Central memory CD8-positive, alpha-beta T cell (primary cell): ENCODE measurements at regions not wholly inside any gene's neighbourhood (a gene's known extent, or its start where the extent isn't known, plus 50 kb on each side); places are given as distances from the start of the nearest gene placed in this dataset.
"Not testable (repeated sequence)": the region's sequence is repeated elsewhere in the genome, so short reads cannot be mapped to it uniquely, and the experiment has no call there.

Experiments used
- ATAC-seq: fragments of 150-1000 bp; cut with Tn5 transposase; replicated peaks from 2 replicates; pipeline ENCODE4 v1.10.0; 2022; ENCODE audit warnings: mild to moderate bottlenecking, moderate FRiP score, moderate number of reproducible peaks; ENCODE audit not compliant: poor library complexity, severe bottlenecking; ENCODE audit errors: extremely low read depth
- DNase-seq, 2 donors: peaks; one replicate each; pipeline ENCODE4 v3.0.0; 2021; ENCODE audit warnings: low spot score in 2 of 2
- H3K27ac Mint-ChIP-seq: one replicate; pipeline ENCODE4 v1.8.0; 2022; ENCODE audit warnings: low read depth, mild to moderate bottlenecking, moderate library complexity, mixed read lengths
- H3K27me3 Mint-ChIP-seq: one replicate; pipeline ENCODE4 v1.8.0; 2022; ENCODE audit warnings: mixed read lengths
- H3K36me3 Mint-ChIP-seq: one replicate; pipeline ENCODE4 v1.8.0; 2022; ENCODE audit warnings: mild to moderate bottlenecking, moderate library complexity, mixed read lengths; ENCODE audit not compliant: insufficient read depth
- H3K4me1 Mint-ChIP-seq: one replicate; pipeline ENCODE4 v1.8.0; 2022; ENCODE audit warnings: mixed read lengths
- H3K4me3 Mint-ChIP-seq: one replicate; pipeline ENCODE4 v1.8.0; 2022; ENCODE audit warnings: mild to moderate bottlenecking, moderate library complexity, mixed read lengths
- H3K9me3 Mint-ChIP-seq: one replicate; pipeline ENCODE4 v1.8.0; 2022; ENCODE audit warnings: mixed read lengths

GRCh38 chr7:57198801-57199200, 66.6 kb upstream of the ZNF479 start:
- H3K27me3 Mint-ChIP-seq, result no peaks in the 10 kb centered on the region
- H3K4me3 Mint-ChIP-seq, result no peak overlapping the region
- DNase-seq, result no peak
- ATAC-seq, result no peak
- no peaks in the 10 kb centered on the region for H3K4me1 Mint-ChIP-seq
- no peaks in the 10 kb centered on the region for H3K9me3 Mint-ChIP-seq
- H3K27ac Mint-ChIP-seq, result no peak overlapping the region
- H3K36me3 Mint-ChIP-seq, result no peaks in the 10 kb centered on the region

GRCh38 chr7:57199252-57199651, 67.0 kb upstream of the ZNF479 start:
- Mint-ChIP-seq H3K27ac (no peak overlapping the region), H3K9me3 (no peaks in the 10 kb centered on the region), H3K4me3 (no peak overlapping the region), H3K4me1 (no peaks in the 10 kb centered on the region), H3K36me3 (no peaks in the 10 kb centered on the region), H3K27me3 (no peaks in the 10 kb centered on the region)
- no peak for DNase-seq
- no peak for ATAC-seq

- Mint-ChIP-seq H3K27ac (no peak overlapping the region), H3K4me3 (no peak overlapping the region), H3K9me3 (peaks cover 3% of the 10 kb centered on the region), H3K27me3 (no peaks in the 10 kb centered on the region), H3K4me1 (no peaks in the 10 kb centered on the region), H3K36me3 (no peaks in the 10 kb centered on the region)
- no peak for DNase-seq
- no peak for ATAC-seq
Measured at GRCh38 chr7:57201021-57201894, 69.0 kb upstream of the ZNF479 start.

GRCh38 chr7:57201895-57202210, 69.6 kb upstream of the ZNF479 start:
- ATAC-seq (no peak), DNase-seq (no peak)
- Mint-ChIP-seq H3K27me3 (no peaks in the 10 kb centered on the region), H3K36me3 (no peaks in the 10 kb centered on the region), H3K4me1 (no peaks in the 10 kb centered on the region), H3K27ac (no peak overlapping the region), H3K4me3 (no peak overlapping the region), H3K9me3 (peaks cover 9% of the 10 kb centered on the region)

GRCh38 chr7:57202274-57202673, 70.0 kb upstream of the ZNF479 start:
- Mint-ChIP-seq H3K4me3 (no peak overlapping the region), H3K9me3 (peaks cover 9% of the 10 kb centered on the region), H3K27ac (no peak overlapping the region), H3K27me3 (no peaks in the 10 kb centered on the region), H3K4me1 (no peaks in the 10 kb centered on the region), H3K36me3 (no peaks in the 10 kb centered on the region)
- no peak for ATAC-seq
- DNase-seq, result no peak

- Mint-ChIP-seq H3K4me3 (no peak overlapping the region), H3K9me3 (peaks cover 17% of the 10 kb centered on the region), H3K27me3 (no peaks in the 10 kb centered on the region), H3K27ac (no peak overlapping the region), H3K4me1 (no peaks in the 10 kb centered on the region), H3K36me3 (no peaks in the 10 kb centered on the region)
- ATAC-seq (no peak), DNase-seq (no peak)
Measured at GRCh38 chr7:57203161-57203791, 71.0 kb upstream of the ZNF479 start.

- not testable (repeated sequence) for ATAC-seq, H3K4me1 Mint-ChIP-seq
Measured at GRCh38 chr7:57203858-57204257, 71.6 kb upstream of the ZNF479 start.

GRCh38 chr7:57204411-57204811, 72.2 kb upstream of the ZNF479 start:
- no peaks in the 10 kb centered on the region for H3K36me3 Mint-ChIP-seq
- ATAC-seq (no peak), DNase-seq (no peak)
- no peaks in the 10 kb centered on the region for H3K4me1 Mint-ChIP-seq
- no peak overlapping the region for H3K27ac Mint-ChIP-seq
- H3K4me3 Mint-ChIP-seq, result no peak overlapping the region
- H3K9me3 Mint-ChIP-seq, result peaks cover 25% of the 10 kb centered on the region
- H3K27me3 Mint-ChIP-seq, result no peaks in the 10 kb centered on the region

More at GRCh38 chr7:57203858-57204257, 71.6 kb upstream of the ZNF479 start:
- not testable (repeated sequence) for H3K36me3 Mint-ChIP-seq, DNase-seq, H3K4me3 Mint-ChIP-seq, H3K27me3 Mint-ChIP-seq, H3K27ac Mint-ChIP-seq
- peaks cover 20% of the 10 kb centered on the region for H3K9me3 Mint-ChIP-seq

GRCh38 chr7:57205000-57205399, 72.8 kb upstream of the ZNF479 start:
- no peaks in the 10 kb centered on the region for H3K4me1 Mint-ChIP-seq
- H3K9me3 Mint-ChIP-seq, result peaks cover 25% of the 10 kb centered on the region
- DNase-seq (no peak), ATAC-seq (no peak)
- H3K36me3 Mint-ChIP-seq, result no peaks in the 10 kb centered on the region
- H3K4me3 Mint-ChIP-seq, result no peak overlapping the region
- H3K27me3 Mint-ChIP-seq, result no peaks in the 10 kb centered on the region
- H3K27ac Mint-ChIP-seq, result no peak overlapping the region

GRCh38 chr7:57207836-57208235, 75.6 kb upstream of the ZNF479 start:
- Mint-ChIP-seq H3K9me3 (peaks cover 25% of the 10 kb centered on the region), H3K36me3 (no peaks in the 10 kb centered on the region), H3K4me1 (no peaks in the 10 kb centered on the region), H3K4me3 (no peak overlapping the region), H3K27ac (no peak overlapping the region), H3K27me3 (no peaks in the 10 kb centered on the region)
- DNase-seq (no peak), ATAC-seq (no peak)

GRCh38 chr7:57210212-57210611, 78.0 kb upstream of the ZNF479 start:
- Mint-ChIP-seq H3K4me3 (no peak overlapping the region), H3K27me3 (no peaks in the 10 kb centered on the region), H3K4me1 (no peaks in the 10 kb centered on the region), H3K9me3 (peaks cover 30% of the 10 kb centered on the region), H3K36me3 (no peaks in the 10 kb centered on the region), H3K27ac (no peak overlapping the region)
- no peak for ATAC-seq
- DNase-seq, result no peak

GRCh38 chr7:57210871-57211270, 78.6 kb upstream of the ZNF479 start:
- H3K27ac Mint-ChIP-seq, result no peak overlapping the region
- no peaks in the 10 kb centered on the region for H3K27me3 Mint-ChIP-seq

GRCh38 chr7:57211428-57212100, 79.3 kb upstream of the ZNF479 start:
- Mint-ChIP-seq H3K4me1 (no peaks in the 10 kb centered on the region), H3K36me3 (peaks cover under 1% of the 10 kb centered on the region), H3K9me3 (peaks cover 37% of the 10 kb centered on the region), H3K4me3 (no peak overlapping the region), H3K27me3 (no peaks in the 10 kb centered on the region), H3K27ac (no peak overlapping the region)
- DNase-seq, result no peak
- ATAC-seq, result no peak

More at GRCh38 chr7:57210871-57211270, 78.6 kb upstream of the ZNF479 start:
- Mint-ChIP-seq H3K9me3 (peaks cover 37% of the 10 kb centered on the region), H3K36me3 (no peaks in the 10 kb centered on the region), H3K4me1 (no peaks in the 10 kb centered on the region), H3K4me3 (no peak overlapping the region)
- no peak for DNase-seq
- ATAC-seq, result no peak
